ENCODE measurements at regions not wholly inside any gene's neighbourhood (a gene's known extent, or its start where the extent isn't known, plus 50 kb on each side); places are given as distances from the start of the nearest gene placed in this dataset.

DNA sequence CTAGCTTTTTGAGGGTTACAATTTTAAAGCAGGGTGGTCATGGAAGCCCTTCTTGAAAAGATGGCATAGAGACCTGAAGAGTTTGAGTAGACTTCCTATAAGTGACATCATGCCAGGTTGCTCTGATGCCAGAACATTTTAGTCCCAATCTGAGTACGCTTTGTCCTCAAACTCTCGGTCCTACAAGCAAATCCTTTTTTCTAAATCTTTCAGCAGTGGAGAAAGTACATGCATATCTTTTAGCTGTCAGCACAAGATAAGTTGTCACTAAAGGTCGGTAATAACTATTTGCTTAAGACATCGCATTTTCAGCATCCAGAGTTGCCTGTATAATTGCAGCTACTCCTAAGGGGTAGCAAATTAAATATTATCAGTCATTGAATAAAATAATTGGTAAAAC is 140.4 kb downstream of the ATP6V1G3 start:
- no peak overlapping the region for H3K4me2 ChIP-seq (ENCODE audit: low read length)
- ChIA-PET CTCF (no interaction called here), RAD21 (ENCODE audit: low non-redundant PET in 1 of 2, low total read pairs in 2 of 2, uncharacterized antibody in 2 of 2, unreplicated experiment in 2 of 2) (no interaction called here), POLR2A (no interaction called here)
- no peaks in the 10 kb centered on the region for H3K79me2 ChIP-seq (ENCODE audit: insufficient read depth, low read length)
- H3K9me2 ChIP-seq (ENCODE audit: insufficient read depth) = no peaks in the 10 kb centered on the region
- DNase-seq (ENCODE audit: low read depth, low spot score) = no peak
- no peaks in the 10 kb centered on the region for H3K36me3 ChIP-seq (ENCODE audit: control insufficient read depth in 1 of 2, insufficient read depth in 2 of 2, low read length in 2 of 2)
- no peak overlapping the region for H3K9ac ChIP-seq (ENCODE audit: low read length)
- TF ChIP-seq EZH2 (IDR thresholded peaks at IDR 0.05) (no peak), EZH2phosphoT487 (IDR thresholded peaks at IDR 0.05; ENCODE audit: borderline replicate concordance) (no peak), POLR2AphosphoS5 (IDR thresholded peaks at IDR 0.05; ENCODE audit: low read depth, low read length) (no peak), TCF7L2 (IDR thresholded peaks at IDR 0.05; ENCODE audit: borderline replicate concordance, extremely low read depth, insufficient read depth, insufficient read length) (no peak), CBX3 (IDR thresholded peaks at IDR 0.05; ENCODE audit: low read depth) (no peak), FOSL1 (IDR thresholded peaks at IDR 0.05; ENCODE audit: low read depth) (no peak), RAD21 (IDR thresholded peaks at IDR 0.05; ENCODE audit: low read depth) (no peak)
- TF ChIP-seq, protein P1, sequence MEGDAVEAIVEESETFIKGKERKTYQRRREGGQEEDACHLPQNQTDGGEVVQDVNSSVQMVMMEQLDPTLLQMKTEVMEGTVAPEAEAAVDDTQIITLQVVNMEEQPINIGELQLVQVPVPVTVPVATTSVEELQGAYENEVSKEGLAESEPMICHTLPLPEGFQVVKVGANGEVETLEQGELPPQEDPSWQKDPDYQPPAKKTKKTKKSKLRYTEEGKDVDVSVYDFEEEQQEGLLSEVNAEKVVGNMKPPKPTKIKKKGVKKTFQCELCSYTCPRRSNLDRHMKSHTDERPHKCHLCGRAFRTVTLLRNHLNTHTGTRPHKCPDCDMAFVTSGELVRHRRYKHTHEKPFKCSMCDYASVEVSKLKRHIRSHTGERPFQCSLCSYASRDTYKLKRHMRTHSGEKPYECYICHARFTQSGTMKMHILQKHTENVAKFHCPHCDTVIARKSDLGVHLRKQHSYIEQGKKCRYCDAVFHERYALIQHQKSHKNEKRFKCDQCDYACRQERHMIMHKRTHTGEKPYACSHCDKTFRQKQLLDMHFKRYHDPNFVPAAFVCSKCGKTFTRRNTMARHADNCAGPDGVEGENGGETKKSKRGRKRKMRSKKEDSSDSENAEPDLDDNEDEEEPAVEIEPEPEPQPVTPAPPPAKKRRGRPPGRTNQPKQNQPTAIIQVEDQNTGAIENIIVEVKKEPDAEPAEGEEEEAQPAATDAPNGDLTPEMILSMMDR (IDR thresholded peaks at IDR 0.05 in 2 of 3, conservative IDR thresholded peaks at IDR 0.05 in 1 of 3; ENCODE audit: borderline replicate concordance in 1 of 3, insufficient read depth in 1 of 3, low read depth in 2 of 3, low read length in 2 of 3) = no peak
- no peak overlapping the region for H3K4me3 ChIP-seq (replicated peaks in 1 of 2; ENCODE audit: low read depth in 1 of 2, low read length in 2 of 2)
- BruUV-seq (replicated peaks) = no TSS peak
- no peaks in the 10 kb centered on the region; the same call in 1 of the 2 replicates for H4K20me1 ChIP-seq (ENCODE audit: insufficient read depth)
- no peaks in the 10 kb centered on the region for H3K4me1 ChIP-seq (ENCODE audit: control insufficient read depth in 1 of 2, insufficient read depth in 2 of 2, low read length in 2 of 2)
- intact Hi-C loops (cut with micrococcal nuclease) = no loop called here
- H2AFZ ChIP-seq (ENCODE audit: low read depth, low read length, poor library complexity, severe bottlenecking) = no peak overlapping the region
- no peaks in the 10 kb centered on the region for H3K27me3 ChIP-seq (ENCODE audit: insufficient read depth, low read length)
- ATAC-seq = no peak
- H3K27ac ChIP-seq (ENCODE audit: low read depth, low read length) = no peak overlapping the region
- no peaks in the 10 kb centered on the region for H3K9me3 ChIP-seq (ENCODE audit: control insufficient read depth in 1 of 2, insufficient read depth in 1 of 2, low read depth in 1 of 2, low read length in 2 of 2)

DNA sequence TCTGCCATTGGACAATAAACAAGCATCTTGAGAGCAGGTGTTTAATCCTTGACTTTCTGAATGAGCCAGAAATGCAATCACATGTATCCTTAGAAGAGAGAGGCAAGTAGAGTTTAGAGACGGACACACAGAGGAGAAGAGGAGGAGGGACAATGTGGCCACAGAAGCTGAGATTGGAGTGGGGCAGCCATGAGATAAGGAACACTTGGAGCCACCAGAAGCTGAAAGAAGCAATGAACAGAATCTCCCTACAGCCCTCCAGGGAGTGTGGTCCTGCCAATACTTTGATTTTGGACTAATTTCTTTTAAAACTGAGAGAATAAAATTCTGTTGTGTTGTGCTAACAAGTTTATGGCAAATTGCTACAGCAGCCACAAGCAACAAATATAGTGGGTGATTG is 141.0 kb downstream of the ATP6V1G3 start:
- ChIA-PET POLR2A (no interaction called here), CTCF (no interaction called here), RAD21 (ENCODE audit: low non-redundant PET in 1 of 2, low total read pairs in 2 of 2, uncharacterized antibody in 2 of 2, unreplicated experiment in 2 of 2) (no interaction called here)
- intact Hi-C loops (cut with micrococcal nuclease) = no loop called here
- no peak overlapping the region for H3K9ac ChIP-seq (ENCODE audit: low read length)
- no peak overlapping the region for H3K4me2 ChIP-seq (ENCODE audit: low read length)
- no peak overlapping the region for H2AFZ ChIP-seq (ENCODE audit: low read depth, low read length, poor library complexity, severe bottlenecking)
- H3K4me1 ChIP-seq (ENCODE audit: control insufficient read depth in 1 of 2, insufficient read depth in 2 of 2, low read length in 2 of 2) = no peaks in the 10 kb centered on the region
- no peaks in the 10 kb centered on the region for H3K9me2 ChIP-seq (ENCODE audit: insufficient read depth)
- DNase-seq (ENCODE audit: low read depth, low spot score) (no peak), ATAC-seq (no peak)
- H4K20me1 ChIP-seq (ENCODE audit: insufficient read depth) = no peaks in the 10 kb centered on the region; the same call in 1 of the 2 replicates
- no peaks in the 10 kb centered on the region for H3K36me3 ChIP-seq (ENCODE audit: control insufficient read depth in 1 of 2, insufficient read depth in 2 of 2, low read length in 2 of 2)
- BruUV-seq (replicated peaks) = no TSS peak
- no peak overlapping the region for H3K27ac ChIP-seq (ENCODE audit: low read depth, low read length)
- H3K4me3 ChIP-seq (replicated peaks in 1 of 2; ENCODE audit: low read depth in 1 of 2, low read length in 2 of 2) = no peak overlapping the region
- no peaks in the 10 kb centered on the region for H3K9me3 ChIP-seq (ENCODE audit: control insufficient read depth in 1 of 2, insufficient read depth in 1 of 2, low read depth in 1 of 2, low read length in 2 of 2)
- no peaks in the 10 kb centered on the region for H3K27me3 ChIP-seq (ENCODE audit: insufficient read depth, low read length)
- no peaks in the 10 kb centered on the region for H3K79me2 ChIP-seq (ENCODE audit: insufficient read depth, low read length)
- no peak for TF ChIP-seq FOSL1 (IDR thresholded peaks at IDR 0.05; ENCODE audit: low read depth)
- TF ChIP-seq EGR1 (IDR thresholded peaks at IDR 0.05; ENCODE audit: low read depth) = no peak
- TF ChIP-seq, protein P2, sequence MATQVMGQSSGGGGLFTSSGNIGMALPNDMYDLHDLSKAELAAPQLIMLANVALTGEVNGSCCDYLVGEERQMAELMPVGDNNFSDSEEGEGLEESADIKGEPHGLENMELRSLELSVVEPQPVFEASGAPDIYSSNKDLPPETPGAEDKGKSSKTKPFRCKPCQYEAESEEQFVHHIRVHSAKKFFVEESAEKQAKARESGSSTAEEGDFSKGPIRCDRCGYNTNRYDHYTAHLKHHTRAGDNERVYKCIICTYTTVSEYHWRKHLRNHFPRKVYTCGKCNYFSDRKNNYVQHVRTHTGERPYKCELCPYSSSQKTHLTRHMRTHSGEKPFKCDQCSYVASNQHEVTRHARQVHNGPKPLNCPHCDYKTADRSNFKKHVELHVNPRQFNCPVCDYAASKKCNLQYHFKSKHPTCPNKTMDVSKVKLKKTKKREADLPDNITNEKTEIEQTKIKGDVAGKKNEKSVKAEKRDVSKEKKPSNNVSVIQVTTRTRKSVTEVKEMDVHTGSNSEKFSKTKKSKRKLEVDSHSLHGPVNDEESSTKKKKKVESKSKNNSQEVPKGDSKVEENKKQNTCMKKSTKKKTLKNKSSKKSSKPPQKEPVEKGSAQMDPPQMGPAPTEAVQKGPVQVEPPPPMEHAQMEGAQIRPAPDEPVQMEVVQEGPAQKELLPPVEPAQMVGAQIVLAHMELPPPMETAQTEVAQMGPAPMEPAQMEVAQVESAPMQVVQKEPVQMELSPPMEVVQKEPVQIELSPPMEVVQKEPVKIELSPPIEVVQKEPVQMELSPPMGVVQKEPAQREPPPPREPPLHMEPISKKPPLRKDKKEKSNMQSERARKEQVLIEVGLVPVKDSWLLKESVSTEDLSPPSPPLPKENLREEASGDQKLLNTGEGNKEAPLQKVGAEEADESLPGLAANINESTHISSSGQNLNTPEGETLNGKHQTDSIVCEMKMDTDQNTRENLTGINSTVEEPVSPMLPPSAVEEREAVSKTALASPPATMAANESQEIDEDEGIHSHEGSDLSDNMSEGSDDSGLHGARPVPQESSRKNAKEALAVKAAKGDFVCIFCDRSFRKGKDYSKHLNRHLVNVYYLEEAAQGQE (IDR thresholded peaks at IDR 0.05; ENCODE audit: low read depth) = no peak
- no peak for TF ChIP-seq ELF1 (IDR thresholded peaks at IDR 0.05; ENCODE audit: borderline replicate concordance, low read depth)
- TF ChIP-seq, protein P3, sequence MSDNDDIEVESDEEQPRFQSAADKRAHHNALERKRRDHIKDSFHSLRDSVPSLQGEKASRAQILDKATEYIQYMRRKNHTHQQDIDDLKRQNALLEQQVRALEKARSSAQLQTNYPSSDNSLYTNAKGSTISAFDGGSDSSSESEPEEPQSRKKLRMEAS (IDR thresholded peaks at IDR 0.05) = no peak
- TF ChIP-seq, protein P4, sequence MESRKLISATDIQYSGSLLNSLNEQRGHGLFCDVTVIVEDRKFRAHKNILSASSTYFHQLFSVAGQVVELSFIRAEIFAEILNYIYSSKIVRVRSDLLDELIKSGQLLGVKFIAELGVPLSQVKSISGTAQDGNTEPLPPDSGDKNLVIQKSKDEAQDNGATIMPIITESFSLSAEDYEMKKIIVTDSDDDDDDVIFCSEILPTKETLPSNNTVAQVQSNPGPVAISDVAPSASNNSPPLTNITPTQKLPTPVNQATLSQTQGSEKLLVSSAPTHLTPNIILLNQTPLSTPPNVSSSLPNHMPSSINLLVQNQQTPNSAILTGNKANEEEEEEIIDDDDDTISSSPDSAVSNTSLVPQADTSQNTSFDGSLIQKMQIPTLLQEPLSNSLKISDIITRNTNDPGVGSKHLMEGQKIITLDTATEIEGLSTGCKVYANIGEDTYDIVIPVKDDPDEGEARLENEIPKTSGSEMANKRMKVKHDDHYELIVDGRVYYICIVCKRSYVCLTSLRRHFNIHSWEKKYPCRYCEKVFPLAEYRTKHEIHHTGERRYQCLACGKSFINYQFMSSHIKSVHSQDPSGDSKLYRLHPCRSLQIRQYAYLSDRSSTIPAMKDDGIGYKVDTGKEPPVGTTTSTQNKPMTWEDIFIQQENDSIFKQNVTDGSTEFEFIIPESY (IDR thresholded peaks at IDR 0.05; ENCODE audit: extremely low read depth, insufficient replicate concordance, low read length) = no peak
- TF ChIP-seq RAD21 (IDR thresholded peaks at IDR 0.05; ENCODE audit: low read depth) = no peak
